OCI-LY7 (cell line): ENCODE measurements at regions not wholly inside any gene's neighbourhood (a gene's known extent, or its start where the extent isn't known, plus 50 kb on each side); places are given as distances from the start of the nearest gene placed in this dataset.

ENCODE experiments used
- BruUV-seq: library from RNA; stranded (reverse); fragments of 400-500 nt; replicated peaks from 2 replicates; lab custom pipeline; 2021; lab: Mats Ljungman, UMichigan
- CTCF ChIA-PET: fragments of 300-600 bp; sonication (Branson Sonifier 250); formaldehyde crosslinking; loops from one replicate; lab custom pipeline; 2022; ENCODE audit warnings: antibody characterized with exemption; ENCODE audit not compliant: unreplicated experiment; lab: Charles Lee
- POLR2A ChIA-PET: fragments of 300-600 bp; sonication (Branson Sonifier 250); formaldehyde crosslinking; loops from one replicate; lab custom pipeline; 2022; ENCODE audit warnings: antibody characterized with exemption; lab: Charles Lee
- DNase-seq: peaks from one replicate; pipeline ENCODE4 v3.0.0-alpha.2; 2015; ENCODE audit warnings: low spot score
- H2AFZ ChIP-seq: fragments of 200-600 bp; sonication (generic), shearing (Covaris generic); 2 replicates; pipeline ENCODE4 v1.6.1; 2014; ENCODE audit warnings: mild to moderate bottlenecking, antibody characterized with exemption, low read length, moderate library complexity
- H3K27ac ChIP-seq: fragments of 200-600 bp; sonication (generic); 2 replicates; pipeline ENCODE4 v1.5.1; 2014; ENCODE audit warnings: mixed run types, low read depth, mild to moderate bottlenecking, moderate library complexity, low read length, inconsistent platforms; ENCODE audit not compliant: poor library complexity, severe bottlenecking
- H3K36me3 ChIP-seq: fragments of 200-600 bp; sonication (generic); 2 replicates; pipeline ENCODE4 v1.6.1; 2014; ENCODE audit warnings: mild to moderate bottlenecking, antibody characterized with exemption, low read length, moderate library complexity, mixed read lengths; ENCODE audit not compliant: insufficient read depth
- H3K4me1 ChIP-seq: fragments of 200-600 bp; sonication (generic); 2 replicates; pipeline ENCODE4 v1.5.1; 2014; ENCODE audit warnings: mild to moderate bottlenecking, low read length; ENCODE audit not compliant: insufficient read depth, poor library complexity, severe bottlenecking
- H3K4me2 ChIP-seq: fragments of 200-600 bp; sonication (generic); 2 replicates; pipeline ENCODE4 v1.6.1; 2014; ENCODE audit warnings: mild to moderate bottlenecking, low read length
- H3K4me3 ChIP-seq: fragments of 200-600 bp; sonication (generic); 2 replicates; pipeline ENCODE4 v1.5.1; 2014; ENCODE audit warnings: mild to moderate bottlenecking, low read depth, low read length; ENCODE audit not compliant: poor library complexity, severe bottlenecking
- H3K79me2 ChIP-seq: fragments of 200-600 bp; sonication (generic); 2 replicates; pipeline ENCODE4 v1.6.1; 2016; ENCODE audit warnings: low read depth, mild to moderate bottlenecking, low read length, moderate library complexity, mixed read lengths; ENCODE audit not compliant: insufficient read depth
- H3K9me2 ChIP-seq: fragments of 200-600 bp; sonication (generic); 2 replicates; pipeline ENCODE4 v1.6.1; 2016; ENCODE audit warnings: mild to moderate bottlenecking, low read length, mixed read lengths; ENCODE audit not compliant: insufficient read depth
- H3K9me3 ChIP-seq: fragments of 200-600 bp; sonication (generic); 2 replicates; pipeline ENCODE4 v1.6.1; 2014; ENCODE audit warnings: mild to moderate bottlenecking, mixed run types, low read length, mixed read lengths
- H4K20me1 ChIP-seq: fragments of 200-600 bp; sonication (generic); 2 replicates; pipeline ENCODE4 v1.6.1; 2014; ENCODE audit warnings: mild to moderate bottlenecking, antibody characterized with exemption, low read length, moderate library complexity, mixed read lengths; ENCODE audit not compliant: insufficient read depth
- EZH2phosphoT487 ChIP-seq: fragments of 200-600 bp; sonication (generic); IDR thresholded peaks from 2 replicates; pipeline ENCODE4 v1.6.1; 2018; ENCODE audit warnings: low read depth, borderline replicate concordance, mild to moderate bottlenecking, mixed run types, antibody characterized with exemption, low read length, moderate library complexity, mixed read lengths
- intact Hi-C: fragments of 100-400 bp; cut with micrococcal nuclease; formaldehyde crosslinking; loops from one replicate; pipeline ENCODE4 v1.10.0; 2022; ENCODE audit not compliant: unreplicated experiment
- TF ChIP-seq, protein P1 (sequence below): fragments of 200-600 bp; sonication (generic); conservative IDR thresholded peaks from 2 replicates; pipeline ENCODE4 v1.5.1; 2014; ENCODE audit warnings: mild to moderate bottlenecking, antibody characterized with exemption, low read length, moderate library complexity, mixed read lengths

- CTCF ChIA-PET: interaction anchor here (1.3 kb wide), 1 partner anchor 89 kb away, joined by 3 read pairs; no protein-coding TSS in a partner anchor
- no peak overlapping the region for H3K27ac ChIP-seq
- no peak overlapping the region for H3K4me2 ChIP-seq
- no peaks in the 10 kb centered on the region for H3K79me2 ChIP-seq
- intact Hi-C loops: loop anchor here (2.0 kb wide), 1 partner anchor 51 kb away; no protein-coding TSS in a partner anchor
- H3K4me1 ChIP-seq: peaks cover 24% of the 10 kb centered on the region
- H2AFZ ChIP-seq: no peak overlapping the region
- POLR2A ChIA-PET: interaction anchor here (1.3 to 1.5 kb wide), 2 partner anchors 161 to 188 kb away, joined by 3 to 6 read pairs; no protein-coding TSS in a partner anchor
- BruUV-seq: no TSS peak
- H4K20me1 ChIP-seq: no peaks in the 10 kb centered on the region
- no peaks in the 10 kb centered on the region for H3K9me3 ChIP-seq
- TF ChIP-seq, protein P1, sequence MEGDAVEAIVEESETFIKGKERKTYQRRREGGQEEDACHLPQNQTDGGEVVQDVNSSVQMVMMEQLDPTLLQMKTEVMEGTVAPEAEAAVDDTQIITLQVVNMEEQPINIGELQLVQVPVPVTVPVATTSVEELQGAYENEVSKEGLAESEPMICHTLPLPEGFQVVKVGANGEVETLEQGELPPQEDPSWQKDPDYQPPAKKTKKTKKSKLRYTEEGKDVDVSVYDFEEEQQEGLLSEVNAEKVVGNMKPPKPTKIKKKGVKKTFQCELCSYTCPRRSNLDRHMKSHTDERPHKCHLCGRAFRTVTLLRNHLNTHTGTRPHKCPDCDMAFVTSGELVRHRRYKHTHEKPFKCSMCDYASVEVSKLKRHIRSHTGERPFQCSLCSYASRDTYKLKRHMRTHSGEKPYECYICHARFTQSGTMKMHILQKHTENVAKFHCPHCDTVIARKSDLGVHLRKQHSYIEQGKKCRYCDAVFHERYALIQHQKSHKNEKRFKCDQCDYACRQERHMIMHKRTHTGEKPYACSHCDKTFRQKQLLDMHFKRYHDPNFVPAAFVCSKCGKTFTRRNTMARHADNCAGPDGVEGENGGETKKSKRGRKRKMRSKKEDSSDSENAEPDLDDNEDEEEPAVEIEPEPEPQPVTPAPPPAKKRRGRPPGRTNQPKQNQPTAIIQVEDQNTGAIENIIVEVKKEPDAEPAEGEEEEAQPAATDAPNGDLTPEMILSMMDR: no peak
- TF ChIP-seq EZH2phosphoT487: no peak
- no peaks in the 10 kb centered on the region for H3K9me2 ChIP-seq
- no peak for DNase-seq
- H3K36me3 ChIP-seq: no peaks in the 10 kb centered on the region
- H3K4me3 ChIP-seq: no peak overlapping the region
Observed at GRCh38 chr6:6495851-6496250, 92.7 kb upstream of the LY86 start.

DNA sequence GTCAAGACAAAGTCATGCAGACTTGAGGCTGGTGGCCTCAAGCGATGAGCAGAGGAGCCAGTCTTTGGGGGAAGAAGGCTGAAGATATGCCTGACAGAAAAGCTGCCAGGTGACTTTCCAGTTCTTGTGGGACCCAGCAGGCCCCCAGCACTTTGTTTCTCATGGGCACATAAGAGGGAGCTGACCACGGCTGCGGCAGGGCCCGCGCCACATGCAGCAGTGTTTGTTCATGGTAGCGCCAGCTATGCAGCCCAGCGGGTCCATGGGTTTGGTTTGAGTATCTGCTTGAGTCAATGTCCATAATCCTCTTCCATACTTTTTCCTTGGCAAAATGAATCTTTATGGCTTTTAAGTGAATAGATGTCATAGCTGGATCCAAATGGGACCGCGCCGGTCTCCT lies 91.0 kb upstream of the LY86 start:
- H3K9me3 ChIP-seq: no peaks in the 10 kb centered on the region
- DNase-seq: no peak
- H2AFZ ChIP-seq: no peak overlapping the region
- H3K27ac ChIP-seq: no peak overlapping the region
- intact Hi-C loops: no loop called here
- no peak overlapping the region for H3K4me2 ChIP-seq
- no TSS peak for BruUV-seq
- no peaks in the 10 kb centered on the region for H3K79me2 ChIP-seq
- no peaks in the 10 kb centered on the region for H3K9me2 ChIP-seq
- POLR2A ChIA-PET: interaction anchor here (0.6 to 1.4 kb wide), 3 partner anchors 42 to 160 kb away, joined by 3 to 5 read pairs (median 3); no protein-coding TSS in a partner anchor
- peaks cover 22% of the 10 kb centered on the region for H3K4me1 ChIP-seq
- no peaks in the 10 kb centered on the region for H3K36me3 ChIP-seq
- no peak for TF ChIP-seq EZH2phosphoT487
- TF ChIP-seq, protein P1: no peak
- CTCF ChIA-PET: no interaction called here
- no peak overlapping the region for H3K4me3 ChIP-seq
- H4K20me1 ChIP-seq: no peaks in the 10 kb centered on the region

- Histone ChIP-seq H3K79me2 (no peaks in the 10 kb centered on the region), H3K4me1 (peaks cover 19% of the 10 kb centered on the region), H3K4me3 (no peak overlapping the region), H2AFZ (no peak overlapping the region), H4K20me1 (no peaks in the 10 kb centered on the region), H3K27ac (no peak overlapping the region), H3K36me3 (no peaks in the 10 kb centered on the region), H3K9me3 (no peaks in the 10 kb centered on the region), H3K4me2 (no peak overlapping the region), H3K9me2 (no peaks in the 10 kb centered on the region)
- ChIA-PET POLR2A (interaction anchor here (0.6 to 1.4 kb wide), 3 partner anchors 41 to 160 kb away, joined by 3 to 5 read pairs (median 3); no protein-coding TSS in a partner anchor), CTCF (no interaction called here)
- intact Hi-C loops: no loop called here
- no peak for DNase-seq
- BruUV-seq: no TSS peak
- TF ChIP-seq EZH2phosphoT487: no peak
- TF ChIP-seq, protein P1: no peak
Observed at GRCh38 chr6:6497976-6498375, 90.5 kb upstream of the LY86 start.
